ENCODE measurements at regions not wholly inside any gene's neighbourhood (a gene's known extent, or its start where the extent isn't known, plus 50 kb on each side); places are given as distances from the start of the nearest gene placed in this dataset.

DNA sequence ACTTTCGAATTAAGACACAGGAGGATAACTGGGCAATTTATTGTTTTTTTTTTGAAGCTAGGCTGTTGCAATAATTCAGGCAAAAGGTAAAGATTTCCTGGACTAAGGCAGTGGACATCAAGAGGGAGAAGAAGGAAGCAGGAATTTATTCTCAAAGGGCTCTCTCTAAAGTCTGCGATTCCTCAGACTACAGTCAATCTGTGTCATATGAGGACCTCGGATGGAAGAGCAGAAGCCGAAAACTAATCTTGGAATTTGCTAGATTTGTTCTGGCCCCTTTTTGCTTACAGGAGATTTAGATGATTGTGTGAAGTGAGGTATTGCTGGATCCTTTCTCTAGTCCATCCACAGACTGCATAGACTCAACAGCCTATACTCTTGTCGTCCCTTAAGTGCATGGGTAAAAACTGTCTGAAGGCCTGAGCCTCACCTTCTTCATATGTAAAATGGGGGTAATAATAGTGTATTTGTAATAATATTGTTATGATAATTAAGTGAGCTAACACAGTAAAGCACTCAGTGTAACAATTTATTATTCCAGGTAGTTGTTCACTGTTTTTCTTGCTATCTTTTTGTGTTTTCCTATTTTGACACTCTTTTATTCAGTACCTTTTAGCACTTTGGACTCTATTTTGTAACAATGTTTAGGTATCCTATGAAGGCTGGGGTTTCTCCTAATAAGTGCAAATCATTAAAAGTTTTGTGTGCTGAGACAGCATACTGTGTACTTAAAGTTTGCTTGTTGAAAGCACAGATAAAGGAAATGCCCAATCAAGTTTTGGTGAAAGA lies 54.2 kb upstream of the NT5C1B start:
- TF ChIP-seq TAF1 (IDR thresholded peaks at IDR 0.05; ENCODE audit: low read depth) (no peak), CTCF (IDR thresholded peaks at IDR 0.05; ENCODE audit: poor library complexity, severe bottlenecking) (no peak), POLR2AphosphoS5 (IDR thresholded peaks at IDR 0.05) (no peak), EP300 (conservative IDR thresholded peaks at IDR 0.05; ENCODE audit: poor library complexity, severe bottlenecking) (no peak), MXI1 (conservative IDR thresholded peaks at IDR 0.05; ENCODE audit: poor library complexity, severe bottlenecking) (no peak)

Measured in neural cell (in vitro differentiated cells).